Lower leg skin (tissue), 4 donors: ENCODE measurements at regions not wholly inside any gene's neighbourhood (a gene's known extent, or its start where the extent isn't known, plus 50 kb on each side); places are given as distances from the start of the nearest gene placed in this dataset.

Experiments
- DNase-seq, 2 donors: peaks; one replicate each; pipeline ENCODE4 v3.0.0-alpha.2; 2019; ENCODE audit warnings: low spot score in 2 of 2
- H3K4me3 ChIP-seq: fragments of 200-600 bp; sonication (generic); 2 replicates; pipeline ENCODE4 v1.5.1; 2017; ENCODE audit warnings: mild to moderate bottlenecking, low read depth; ENCODE audit not compliant: poor library complexity, severe bottlenecking
- CTCF ChIP-seq, 3 donors: fragments of 450-650 bp; IDR thresholded peaks; one replicate each; pipeline ENCODE4 v1.5.1; 2016; ENCODE audit warnings: antibody characterized with exemption in 3 of 3, mild to moderate bottlenecking in 3 of 3, moderate library complexity in 2 of 3
- POLR2A ChIP-seq, 2 donors: fragments of 450-650 bp; IDR thresholded peaks; one replicate each; pipeline ENCODE4 v1.6.1; 2016 to 2017; ENCODE audit warnings: antibody characterized with exemption in 2 of 2, mild to moderate bottlenecking in 1 of 2, moderate library complexity in 1 of 2
- WGBS, 2 donors: methylation state at CpG; one replicate each; pipeline ENCODE4 v1.1.5; 2018; 5-methylcytosine and 5-hydroxymethylcytosine counted together
- intact Hi-C: fragments of 100-400 bp; cut with DNase I; formaldehyde crosslinking; loops from one replicate; pipeline ENCODE4 v1.15.0; 2023; ENCODE audit warnings: low total_unique reads

GRCh38 chr16:65984296-65984695, 382.2 kb upstream of the CDH5 start:
- H3K4me3 ChIP-seq: no peak overlapping the region
- TF ChIP-seq CTCF (IDR thresholded peaks at IDR 0.05) (no peak), POLR2A (IDR thresholded peaks at IDR 0.05) (no peak)
- WGBS, 2 donors: 45 to 47% methylated on average over 3 of the region's 3 CpGs
- no peak for DNase-seq
- intact Hi-C loops: no loop called here

- intact Hi-C loops: no loop called here
- DNase-seq: no peak
- 82 to 91% methylated on average over 2 of the region's 2 CpGs for WGBS, 2 donors
- TF ChIP-seq POLR2A (IDR thresholded peaks at IDR 0.05) (no peak), CTCF (IDR thresholded peaks at IDR 0.05) (no peak)
- no peak overlapping the region for H3K4me3 ChIP-seq
Measured at GRCh38 chr16:65981057-65981456, 385.4 kb upstream of the CDH5 start.

GRCh38 chr16:65975049-65975708, 391.3 kb upstream of the CDH5 start:
- no peak for DNase-seq
- H3K4me3 ChIP-seq: no peak overlapping the region
- intact Hi-C loops: no loop called here
- 69 to 76% methylated on average over 7 of the region's 7 CpGs for WGBS, 2 donors
- no peak for TF ChIP-seq CTCF (IDR thresholded peaks at IDR 0.05)

DNA sequence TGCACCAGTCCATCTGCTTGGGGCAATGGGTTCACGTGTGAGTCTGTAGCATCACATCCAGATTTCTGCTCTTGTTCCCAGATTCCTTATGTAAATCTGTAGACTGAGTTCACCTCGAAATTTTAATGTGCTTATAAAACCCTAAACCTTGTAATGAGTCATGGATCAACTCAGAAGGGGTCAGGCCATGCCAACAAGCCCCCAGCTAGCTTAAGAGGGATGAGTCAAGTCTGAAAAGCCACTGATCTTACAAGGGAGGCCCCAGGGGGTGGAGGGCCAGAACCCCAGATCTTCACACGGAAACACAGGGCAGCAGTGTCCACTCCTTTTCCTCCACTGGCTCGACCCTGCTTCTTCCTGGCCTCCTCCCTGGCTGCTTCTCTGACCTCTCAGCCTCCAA, 399.1 kb upstream of the CDH5 start:
- WGBS, 2 donors: 76 to 78% methylated on average over 4 of the region's 4 CpGs
- no peak for DNase-seq
- intact Hi-C loops: no loop called here
- no peak overlapping the region for H3K4me3 ChIP-seq
- TF ChIP-seq CTCF (IDR thresholded peaks at IDR 0.05): no peak
- TF ChIP-seq POLR2A (IDR thresholded peaks at IDR 0.05): no peak

GRCh38 chr16:65965628-65966027, 400.9 kb upstream of the CDH5 start:
- TF ChIP-seq POLR2A (IDR thresholded peaks at IDR 0.05): no peak
- no peak for TF ChIP-seq CTCF (IDR thresholded peaks at IDR 0.05)
- no peak overlapping the region for H3K4me3 ChIP-seq
- intact Hi-C loops: no loop called here
- 62 to 69% methylated on average over 6 of the region's 6 CpGs for WGBS, 2 donors
- no peak for DNase-seq

DNA sequence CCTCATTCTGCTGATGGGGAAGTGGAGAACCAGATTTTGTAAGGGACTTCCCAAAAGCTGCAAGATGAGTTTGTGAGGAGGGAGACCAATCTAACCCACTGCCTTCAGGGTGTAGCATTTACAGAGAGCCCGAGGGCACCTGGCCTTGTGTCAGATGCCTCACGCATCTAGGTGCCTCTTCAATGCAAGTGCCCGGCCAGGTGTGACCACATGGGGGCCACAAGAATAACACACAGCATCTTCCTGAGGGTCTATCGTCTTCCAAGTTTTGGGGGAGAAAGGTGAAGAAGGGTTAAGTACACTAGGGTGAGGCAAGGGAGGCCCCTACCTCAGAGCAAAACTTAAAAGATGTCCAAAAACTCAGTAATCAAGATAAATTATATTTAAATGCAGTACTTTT, 401.7 kb upstream of the CDH5 start:
- WGBS, 2 donors: 74 to 83% methylated on average over 4 of the region's 4 CpGs
- DNase-seq: no peak
- intact Hi-C loops: no loop called here
- no peak overlapping the region for H3K4me3 ChIP-seq
- TF ChIP-seq POLR2A (IDR thresholded peaks at IDR 0.05) (no peak), CTCF (IDR thresholded peaks at IDR 0.05) (no peak)
